Smooth muscle cell (in vitro differentiated cells): ENCODE measurements at regions not wholly inside any gene's neighbourhood (a gene's known extent, or its start where the extent isn't known, plus 50 kb on each side); places are given as distances from the start of the nearest gene placed in this dataset.

Experiments used
- DNase-seq: peaks from one replicate; lab custom pipeline; 2025; ENCODE audit not compliant: unreplicated experiment; lab: John Stamatoyannopoulos, UW
- H2AFZ ChIP-seq: fragments of 200-600 bp; sonication (generic); 2 replicates; pipeline ENCODE4 v1.6.0; 2016; ENCODE audit warnings: antibody characterized with exemption, low read depth, mild to moderate bottlenecking
- H3F3A ChIP-seq: fragments of 200-600 bp; sonication (generic); 2 replicates; pipeline ENCODE4 v1.6.0; 2017; ENCODE audit warnings: antibody characterized with exemption, low read depth
- H3K27ac ChIP-seq: fragments of 200-600 bp; sonication (generic); 2 replicates; pipeline ENCODE4 v1.5.1; 2016; ENCODE audit warnings: low read depth, mild to moderate bottlenecking
- H3K27me3 ChIP-seq: fragments of 200-600 bp; sonication (generic); 2 replicates; pipeline ENCODE4 v1.6.1; 2016; ENCODE audit warnings: low read depth, mild to moderate bottlenecking
- H3K36me3 ChIP-seq: fragments of 200-600 bp; sonication (generic); 2 replicates; pipeline ENCODE4 v1.5.1; 2016; ENCODE audit warnings: low read depth
- H3K4me1 ChIP-seq: fragments of 200-600 bp; sonication (generic); 2 replicates; pipeline ENCODE4 v1.5.1; 2016; ENCODE audit warnings: low read depth
- H3K4me2 ChIP-seq: fragments of 200-600 bp; sonication (generic); 2 replicates; pipeline ENCODE4 v1.6.0; 2016; ENCODE audit warnings: mild to moderate bottlenecking
- H3K4me3 ChIP-seq: fragments of 200-600 bp; sonication (generic); 2 replicates; pipeline ENCODE4 v1.5.1; 2016; ENCODE audit warnings: mild to moderate bottlenecking
- H3K79me2 ChIP-seq: fragments of 200-600 bp; sonication (generic); 2 replicates; pipeline ENCODE4 v1.6.0; 2016; ENCODE audit warnings: low read depth, mild to moderate bottlenecking
- H3K9ac ChIP-seq: fragments of 200-600 bp; sonication (generic); 2 replicates; pipeline ENCODE4 v1.6.0; 2016; ENCODE audit warnings: low read depth
- H3K9me3 ChIP-seq: fragments of 200-600 bp; sonication (generic); replicated peaks from 2 replicates; pipeline ENCODE4 v1.5.1; 2016; ENCODE audit warnings: low read depth
- H4K20me1 ChIP-seq: fragments of 200-600 bp; sonication (generic); 2 replicates; pipeline ENCODE4 v1.6.0; 2016; ENCODE audit warnings: low read depth
- CTCF ChIP-seq: fragments of 200-600 bp; sonication (generic); IDR thresholded peaks from 2 replicates; pipeline ENCODE4 v1.5.1; 2017; ENCODE audit warnings: borderline replicate concordance, mild to moderate bottlenecking, antibody characterized with exemption; ENCODE audit not compliant: insufficient read depth, poor library complexity, severe bottlenecking
- WGBS: methylation state at CpG from one replicate; pipeline ENCODE4 v1.1.7; 2016; ENCODE audit warnings: low lambda C conversion rate; 5-methylcytosine and 5-hydroxymethylcytosine counted together

- Histone ChIP-seq H3F3A (no peaks in the 10 kb centered on the region), H3K9ac (no peak overlapping the region), H2AFZ (no peak overlapping the region), H4K20me1 (no peaks in the 10 kb centered on the region), H3K36me3 (no peaks in the 10 kb centered on the region), H3K4me3 (no peak overlapping the region), H3K79me2 (no peaks in the 10 kb centered on the region), H3K4me2 (no peak overlapping the region), H3K4me1 (no peaks in the 10 kb centered on the region), H3K27me3 (no peaks in the 10 kb centered on the region), H3K9me3 (no peaks in the 10 kb centered on the region), H3K27ac (no peak overlapping the region)
- no peak for TF ChIP-seq CTCF
- no peak for DNase-seq
- 77% methylated on average over 13 of the region's 13 CpGs for WGBS
These were observed 197.1 kb upstream of the NLRP1 start for GRCh38 chr17:5781236-5781927.

GRCh38 chr17:5783269-5783668 lies 199.0 kb upstream of the NLRP1 start:
- H2AFZ ChIP-seq, result no peak overlapping the region
- H3F3A ChIP-seq, result no peaks in the 10 kb centered on the region
- H3K27me3 ChIP-seq, result no peaks in the 10 kb centered on the region
- TF ChIP-seq CTCF, result no peak
- no peak overlapping the region for H3K4me2 ChIP-seq
- H3K4me1 ChIP-seq, result no peaks in the 10 kb centered on the region
- H3K27ac ChIP-seq, result no peak overlapping the region
- 89% methylated on average over 4 of the region's 4 CpGs for WGBS
- no peak overlapping the region for H3K9ac ChIP-seq
- no peak for DNase-seq
- H3K79me2 ChIP-seq, result no peaks in the 10 kb centered on the region
- H3K4me3 ChIP-seq, result no peak overlapping the region
- H3K36me3 ChIP-seq, result no peaks in the 10 kb centered on the region
- no peaks in the 10 kb centered on the region for H3K9me3 ChIP-seq
- H4K20me1 ChIP-seq, result no peaks in the 10 kb centered on the region

GRCh38 chr17:5783851-5784250 lies 199.5 kb upstream of the NLRP1 start:
- WGBS, result 94% methylated on average over 3 of the region's 3 CpGs
- Histone ChIP-seq H2AFZ (no peak overlapping the region), H4K20me1 (no peaks in the 10 kb centered on the region), H3K4me1 (no peaks in the 10 kb centered on the region), H3K36me3 (no peaks in the 10 kb centered on the region), H3K9me3 (no peaks in the 10 kb centered on the region), H3K4me3 (no peak overlapping the region), H3K79me2 (no peaks in the 10 kb centered on the region), H3K27me3 (no peaks in the 10 kb centered on the region), H3K27ac (no peak overlapping the region), H3K4me2 (no peak overlapping the region), H3K9ac (no peak overlapping the region), H3F3A (no peaks in the 10 kb centered on the region)
- DNase-seq, result no peak
- no peak for TF ChIP-seq CTCF

- no peak overlapping the region for H3K4me3 ChIP-seq
- 88% methylated on average over 2 of the region's 2 CpGs for WGBS
- H3K27ac ChIP-seq, result no peak overlapping the region
These were observed 200.5 kb upstream of the NLRP1 start for GRCh38 chr17:5784791-5785190.

More at GRCh38 chr17:5784791-5785190, 200.5 kb upstream of the NLRP1 start:
- no peaks in the 10 kb centered on the region for H3K4me1 ChIP-seq
- H4K20me1 ChIP-seq, result no peaks in the 10 kb centered on the region
- no peaks in the 10 kb centered on the region for H3K27me3 ChIP-seq
- H3K36me3 ChIP-seq, result no peaks in the 10 kb centered on the region
- no peaks in the 10 kb centered on the region for H3K79me2 ChIP-seq
- TF ChIP-seq CTCF, result no peak
- no peak overlapping the region for H3K9ac ChIP-seq
- H3K9me3 ChIP-seq, result no peaks in the 10 kb centered on the region
- H3K4me2 ChIP-seq, result no peak overlapping the region
- no peak for DNase-seq
- H3F3A ChIP-seq, result no peaks in the 10 kb centered on the region
- no peak overlapping the region for H2AFZ ChIP-seq
